Fibroblast of gingiva (primary cell): ENCODE measurements at regions not wholly inside any gene's neighbourhood (a gene's known extent, or its start where the extent isn't known, plus 50 kb on each side); places are given as distances from the start of the nearest gene placed in this dataset.

Experiments used
- DNase-seq: peaks from one replicate; pipeline ENCODE4 v3.0.0-alpha.2; 2011; ENCODE audit warnings: low read depth

- peak; percentile 69 for DNase-seq
Measured at GRCh38 chr3:64311424-64312061, 86.3 kb upstream of the PRICKLE2 start.

GRCh38 chr3:64308931-64309330, 83.7 kb upstream of the PRICKLE2 start:
- DNase-seq = no peak

GRCh38 chr3:64306745-64307144, 81.5 kb upstream of the PRICKLE2 start:
- DNase-seq = peak; percentile 77

GRCh38 chr3:64305731-64306130, 80.5 kb upstream of the PRICKLE2 start:
- no peak for DNase-seq

GRCh38 chr3:64304828-64305410, 79.7 kb upstream of the PRICKLE2 start:
- DNase-seq = no peak

- DNase-seq = no peak
Measured at GRCh38 chr3:64303881-64304280, 78.6 kb upstream of the PRICKLE2 start.

GRCh38 chr3:64303401-64303800, 78.1 kb upstream of the PRICKLE2 start:
- no peak for DNase-seq

GRCh38 chr3:64301476-64301875, 76.2 kb upstream of the PRICKLE2 start:
- no peak for DNase-seq

- DNase-seq = peak; percentile 86
Measured at GRCh38 chr3:64300790-64301423, 75.6 kb upstream of the PRICKLE2 start.

GRCh38 chr3:64299206-64299605, 73.9 kb upstream of the PRICKLE2 start:
- no peak for DNase-seq

GRCh38 chr3:64297563-64297962, 72.3 kb upstream of the PRICKLE2 start:
- no peak for DNase-seq

- peak; percentile 88 for DNase-seq
Measured at GRCh38 chr3:64295594-64295993, 70.3 kb upstream of the PRICKLE2 start.

- DNase-seq = no peak
Measured at GRCh38 chr3:64294771-64295170, 69.5 kb upstream of the PRICKLE2 start.

- DNase-seq = no peak
Measured at GRCh38 chr3:64293121-64293520, 67.9 kb upstream of the PRICKLE2 start.

GRCh38 chr3:64291956-64292355, 66.7 kb upstream of the PRICKLE2 start:
- DNase-seq = peak; percentile 97

GRCh38 chr3:64291345-64291744, 66.1 kb upstream of the PRICKLE2 start:
- peak; percentile 97 for DNase-seq

GRCh38 chr3:64290864-64291263, 65.6 kb upstream of the PRICKLE2 start:
- peak; percentile 22 for DNase-seq

- DNase-seq = no peak
Measured at GRCh38 chr3:64290161-64290560, 64.9 kb upstream of the PRICKLE2 start.

GRCh38 chr3:64289622-64290021, 64.4 kb upstream of the PRICKLE2 start:
- no peak for DNase-seq

- DNase-seq = no peak
Measured at GRCh38 chr3:64278625-64279024, 53.4 kb upstream of the PRICKLE2 start.

- DNase-seq = no peak
Measured at GRCh38 chr3:64276131-64276530, 50.9 kb upstream of the PRICKLE2 start.
